Endodermal cell (in vitro differentiated cells): ENCODE measurements at regions not wholly inside any gene's neighbourhood (a gene's known extent, or its start where the extent isn't known, plus 50 kb on each side); places are given as distances from the start of the nearest gene placed in this dataset.

Experiments used
- DNase-seq: peaks from one replicate; pipeline ENCODE4 v3.0.0-alpha.2; 2017
- H3K27ac ChIP-seq: 2 replicates; pipeline ENCODE4 v1.5.1; 2013; ENCODE audit warnings: mild to moderate bottlenecking, low read depth, low read length, moderate library complexity
- H3K27me3 ChIP-seq: 2 replicates; pipeline ENCODE4 v1.6.1; 2013; ENCODE audit warnings: mild to moderate bottlenecking, low read length, moderate library complexity; ENCODE audit not compliant: insufficient read depth, control insufficient read depth, poor library complexity, severe bottlenecking
- H3K36me3 ChIP-seq: 2 replicates; pipeline ENCODE4 v1.7.0; 2013; ENCODE audit warnings: mild to moderate bottlenecking, low read length, moderate library complexity; ENCODE audit not compliant: control insufficient read depth, insufficient read depth
- H3K4me1 ChIP-seq: one replicate; pipeline ENCODE4 v1.7.0; 2013; ENCODE audit warnings: low read length; ENCODE audit not compliant: control insufficient read depth, insufficient read depth
- H3K4me3 ChIP-seq: 2 replicates; pipeline ENCODE4 v1.5.1; 2013; ENCODE audit warnings: mild to moderate bottlenecking, low read length, moderate library complexity
- H3K9ac ChIP-seq: 2 replicates; pipeline ENCODE4 v1.6.1; 2013; ENCODE audit warnings: mild to moderate bottlenecking, low read length, moderate library complexity; ENCODE audit not compliant: poor library complexity, severe bottlenecking; ENCODE audit errors: extremely low read depth
- H3K9me3 ChIP-seq: 2 replicates; pipeline ENCODE4 v1.6.1; 2013; ENCODE audit warnings: mild to moderate bottlenecking, low read length, moderate library complexity; ENCODE audit not compliant: control insufficient read depth
- H3K27ac Mint-ChIP-seq: 2 replicates; pipeline ENCODE4 v1.8.0; 2020; ENCODE audit warnings: mixed read lengths
- H3K27me3 Mint-ChIP-seq: 2 replicates; pipeline ENCODE4 v1.8.0; 2021; ENCODE audit warnings: mild to moderate bottlenecking, mixed read lengths; ENCODE audit not compliant: insufficient read depth
- H3K36me3 Mint-ChIP-seq: 2 replicates; pipeline ENCODE4 v1.8.0; 2020; ENCODE audit warnings: low read depth, mixed read lengths
- H3K4me1 Mint-ChIP-seq: 2 replicates; pipeline ENCODE4 v1.8.0; 2020; ENCODE audit warnings: mixed read lengths
- H3K4me3 Mint-ChIP-seq: 2 replicates; pipeline ENCODE4 v1.8.0; 2020; ENCODE audit warnings: mild to moderate bottlenecking, moderate library complexity, mixed read lengths
- H3K9me3 Mint-ChIP-seq: 2 replicates; pipeline ENCODE4 v1.8.0; 2020; ENCODE audit warnings: mild to moderate bottlenecking, mixed read lengths
- CTCF ChIP-seq: fragments of 200-600 bp; sonication (generic); conservative IDR thresholded peaks from 2 replicates; pipeline ENCODE4 v1.5.0; 2021; ENCODE audit warnings: antibody characterized with exemption, mild to moderate bottlenecking
- WGBS, 2 experiments: methylation state at CpG; one replicate each; pipeline versions ENCODE4 v1.1.5 to v1.1.7; 2013; ENCODE audit warnings: missing lambda C conversion rate in 2 of 2, mixed read lengths in 1 of 2; ENCODE audit not compliant: insufficient coverage in 1 of 2, insufficient read length in 1 of 2; 5-methylcytosine and 5-hydroxymethylcytosine counted together

GRCh38 chr15:25244731-25245585, 193.9 kb downstream of the UBE3A start:
- no peak overlapping the region for H3K27ac ChIP-seq
- Mint-ChIP-seq H3K9me3 (peaks cover 86% of the 10 kb centered on the region), H3K27ac (no peak overlapping the region), H3K4me3 (no peak overlapping the region), H3K36me3 (no peaks in the 10 kb centered on the region), H3K27me3 (no peaks in the 10 kb centered on the region), H3K4me1 (no peaks in the 10 kb centered on the region)
- no peak for TF ChIP-seq CTCF
- H3K9me3 ChIP-seq = no peaks in the 10 kb centered on the region
- H3K9ac ChIP-seq = no peak overlapping the region
- no peak overlapping the region for H3K4me3 ChIP-seq
- H3K36me3 ChIP-seq = no peaks in the 10 kb centered on the region
- DNase-seq = peak; percentile 21
- H3K4me1 ChIP-seq = no peaks in the 10 kb centered on the region
- 78 to 80% methylated on average over 7 to 15 of the region's 15 CpGs for WGBS, 2 experiments
- no peaks in the 10 kb centered on the region for H3K27me3 ChIP-seq

DNA sequence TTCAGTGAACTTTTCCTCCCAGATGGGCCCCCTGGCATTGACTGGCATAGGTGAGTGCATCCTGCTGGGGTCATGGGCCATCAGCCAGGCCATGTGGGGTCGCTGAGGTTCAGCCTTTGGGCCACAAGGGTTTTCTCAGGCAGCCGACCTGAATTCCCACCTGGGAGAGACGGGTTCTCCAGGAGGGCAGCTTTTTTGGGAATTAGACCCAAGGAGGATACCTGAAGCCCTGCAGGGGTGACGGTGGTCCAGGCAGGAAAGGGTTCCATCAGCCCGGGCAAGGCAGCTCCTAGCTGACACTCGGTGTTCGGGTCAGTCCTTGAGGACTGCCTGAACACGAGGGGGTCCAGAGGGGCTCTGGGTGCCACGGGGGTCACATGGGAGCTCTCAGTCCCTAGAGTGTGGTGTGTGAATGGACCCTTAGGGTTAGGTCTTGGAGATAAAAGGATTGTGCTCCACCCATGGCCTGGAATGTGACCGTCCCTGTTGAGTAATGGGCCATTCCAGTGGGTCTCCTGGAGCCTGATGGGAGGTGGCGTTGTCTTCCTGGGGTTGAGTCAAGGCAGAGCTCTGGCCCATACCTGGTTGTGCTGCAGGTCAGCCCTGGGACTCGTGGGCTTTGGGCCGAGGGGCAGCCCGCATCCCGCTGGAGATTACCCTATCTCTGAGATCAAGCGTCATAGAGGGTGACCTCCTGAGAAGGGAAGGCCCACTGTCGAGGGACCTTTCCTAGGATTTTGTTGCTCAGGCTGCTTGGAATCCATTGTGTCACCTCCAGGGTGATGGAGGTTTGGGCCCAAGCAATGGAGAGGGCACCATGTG, 192.8 kb downstream of the UBE3A start:
- Mint-ChIP-seq H3K4me3 (no peak overlapping the region), H3K36me3 (no peaks in the 10 kb centered on the region), H3K9me3 (peaks cover 79% of the 10 kb centered on the region), H3K4me1 (no peaks in the 10 kb centered on the region), H3K27me3 (no peaks in the 10 kb centered on the region), H3K27ac (no peak overlapping the region)
- Histone ChIP-seq H3K4me1 (no peaks in the 10 kb centered on the region), H3K9ac (no peak overlapping the region), H3K27me3 (no peaks in the 10 kb centered on the region), H3K9me3 (no peaks in the 10 kb centered on the region), H3K27ac (no peak overlapping the region), H3K4me3 (no peak overlapping the region), H3K36me3 (no peaks in the 10 kb centered on the region)
- DNase-seq = peak; percentile 20
- 82 to 86% methylated on average over 8 to 17 of the region's 17 CpGs for WGBS, 2 experiments
- no peak for TF ChIP-seq CTCF

GRCh38 chr15:25246641-25247406, 192.0 kb downstream of the UBE3A start:
- Histone ChIP-seq H3K4me1 (no peaks in the 10 kb centered on the region), H3K9ac (no peak overlapping the region), H3K27me3 (no peaks in the 10 kb centered on the region), H3K4me3 (no peak overlapping the region), H3K27ac (no peak overlapping the region), H3K36me3 (no peaks in the 10 kb centered on the region), H3K9me3 (peaks cover 4% of the 10 kb centered on the region)
- no peak for TF ChIP-seq CTCF
- Mint-ChIP-seq H3K4me3 (no peak overlapping the region), H3K4me1 (no peaks in the 10 kb centered on the region), H3K27ac (no peak overlapping the region), H3K36me3 (no peaks in the 10 kb centered on the region), H3K27me3 (no peaks in the 10 kb centered on the region), H3K9me3 (peaks cover 77% of the 10 kb centered on the region)
- DNase-seq = no peak
- WGBS, 2 experiments = 86 to 87% methylated on average over 14 to 20 of the region's 20 CpGs
